H1 (cell line): ENCODE measurements at regions not wholly inside any gene's neighbourhood (a gene's known extent, or its start where the extent isn't known, plus 50 kb on each side); places are given as distances from the start of the nearest gene placed in this dataset.

Experiments
- POLR2A ChIP-seq, 2 experiments: IDR thresholded peaks; 1 replicate in 1 of 2; 2 replicates in 1 of 2; pipeline ENCODE4 v1.6.1; 2011; ENCODE audit warnings: low read depth in 2 of 2, low read length in 2 of 2, mild to moderate bottlenecking in 2 of 2; ENCODE audit errors: control extremely low read depth in 1 of 2
- RXRA ChIP-seq: IDR thresholded peaks from 2 replicates; pipeline ENCODE4 v1.6.1; 2011; ENCODE audit warnings: low read depth, mild to moderate bottlenecking, low read length, moderate library complexity; ENCODE audit not compliant: insufficient read depth
- TBP ChIP-seq: IDR thresholded peaks from 2 replicates; pipeline ENCODE4 v1.6.1; 2011; ENCODE audit warnings: low read depth, low read length, improper control_type of control experiment

GRCh38 chr16:55030944-55031343, 100.3 kb downstream of the IRX5 start (continued):
- TF ChIP-seq POLR2A (IDR thresholded peaks at IDR 0.05; ENCODE audit: control extremely low read depth in 1 of 2, low read depth in 2 of 2, low read length in 2 of 2) (no peak), RXRA (no peak), TBP (no peak)
